PFSK-1 (cell line): ENCODE measurements at regions not wholly inside any gene's neighbourhood (a gene's known extent, or its start where the extent isn't known, plus 50 kb on each side); places are given as distances from the start of the nearest gene placed in this dataset.

Experiments used
- FOXP2 ChIP-seq: optimal IDR thresholded peaks from 2 replicates; pipeline ENCODE3; 2011; ENCODE audit warnings: borderline replicate concordance, control low read depth, inconsistent platforms; ENCODE audit not compliant: insufficient read depth; ENCODE audit errors: extremely low read length, extremely low read depth
- POLR2AphosphoS5 ChIP-seq: IDR thresholded peaks from 2 replicates; pipeline ENCODE4 v1.6.1; 2012; ENCODE audit warnings: low read depth, mild to moderate bottlenecking, control low read depth, low read length, moderate library complexity
- TAF1 ChIP-seq: IDR thresholded peaks from 2 replicates; pipeline ENCODE4 v1.6.1; 2012; ENCODE audit warnings: low read length, control low read depth, borderline replicate concordance; ENCODE audit not compliant: insufficient read depth

- TF ChIP-seq TAF1 = no peak
- TF ChIP-seq POLR2AphosphoS5 = no peak
- no peak for TF ChIP-seq FOXP2
These were observed 307.9 kb downstream of the HLX start for GRCh38 chr1:221187174-221187573.
